Lower leg skin (tissue), 3 donors: ENCODE measurements at regions not wholly inside any gene's neighbourhood (a gene's known extent, or its start where the extent isn't known, plus 50 kb on each side); places are given as distances from the start of the nearest gene placed in this dataset.

Experiments used
- POLR2A ChIP-seq, 2 donors: fragments of 450-650 bp; IDR thresholded peaks; one replicate each; pipeline ENCODE4 v1.6.1; 2016 to 2017; ENCODE audit warnings: antibody characterized with exemption in 2 of 2, mild to moderate bottlenecking in 1 of 2, moderate library complexity in 1 of 2
- TF ChIP-seq, protein P1 (sequence below), 3 donors: fragments of 450-650 bp; IDR thresholded peaks; one replicate each; pipeline ENCODE4 v1.5.1; 2016; ENCODE audit warnings: antibody characterized with exemption in 3 of 3, mild to moderate bottlenecking in 3 of 3, moderate library complexity in 2 of 3

DNA sequence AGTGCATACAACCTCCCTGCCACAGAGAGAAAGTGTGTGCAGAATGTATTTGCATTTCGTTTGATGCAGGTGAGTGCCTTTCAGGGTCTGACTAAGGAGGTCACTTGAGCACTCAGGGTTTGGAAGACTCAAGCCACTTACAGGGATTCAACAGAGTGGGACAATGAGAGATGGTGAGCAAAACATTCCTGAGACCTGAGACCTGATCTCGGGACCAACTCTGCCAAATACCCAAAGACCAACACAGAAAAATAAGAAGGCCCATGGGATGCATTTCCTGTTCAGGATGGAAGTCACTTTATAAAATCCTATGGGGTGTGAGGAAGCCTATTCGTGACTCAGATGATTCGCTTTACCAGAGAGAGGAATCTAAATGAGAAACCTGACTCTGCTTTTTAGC lies 65.2 kb upstream of the LARGE1 start:
- TF ChIP-seq, protein P1, sequence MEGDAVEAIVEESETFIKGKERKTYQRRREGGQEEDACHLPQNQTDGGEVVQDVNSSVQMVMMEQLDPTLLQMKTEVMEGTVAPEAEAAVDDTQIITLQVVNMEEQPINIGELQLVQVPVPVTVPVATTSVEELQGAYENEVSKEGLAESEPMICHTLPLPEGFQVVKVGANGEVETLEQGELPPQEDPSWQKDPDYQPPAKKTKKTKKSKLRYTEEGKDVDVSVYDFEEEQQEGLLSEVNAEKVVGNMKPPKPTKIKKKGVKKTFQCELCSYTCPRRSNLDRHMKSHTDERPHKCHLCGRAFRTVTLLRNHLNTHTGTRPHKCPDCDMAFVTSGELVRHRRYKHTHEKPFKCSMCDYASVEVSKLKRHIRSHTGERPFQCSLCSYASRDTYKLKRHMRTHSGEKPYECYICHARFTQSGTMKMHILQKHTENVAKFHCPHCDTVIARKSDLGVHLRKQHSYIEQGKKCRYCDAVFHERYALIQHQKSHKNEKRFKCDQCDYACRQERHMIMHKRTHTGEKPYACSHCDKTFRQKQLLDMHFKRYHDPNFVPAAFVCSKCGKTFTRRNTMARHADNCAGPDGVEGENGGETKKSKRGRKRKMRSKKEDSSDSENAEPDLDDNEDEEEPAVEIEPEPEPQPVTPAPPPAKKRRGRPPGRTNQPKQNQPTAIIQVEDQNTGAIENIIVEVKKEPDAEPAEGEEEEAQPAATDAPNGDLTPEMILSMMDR (IDR thresholded peaks at IDR 0.05), result no peak
- no peak for TF ChIP-seq POLR2A (IDR thresholded peaks at IDR 0.05)
